HG03280 (cell line): ENCODE measurements at regions not wholly inside any gene's neighbourhood (a gene's known extent, or its start where the extent isn't known, plus 50 kb on each side); places are given as distances from the start of the nearest gene placed in this dataset.
A peak's percentile ranks its signal among the peaks of the same experiment; 100 is the strongest.
"Not testable (repeated sequence)": the region's sequence is repeated elsewhere in the genome, so short reads cannot be mapped to it uniquely, and the experiment has no call there.

Source experiments
- ATAC-seq: cut with Tn5 transposase; IDR thresholded peaks from one replicate; pipeline ENCODE4 v1.9.1; 2021; ENCODE audit warnings: mild to moderate bottlenecking, moderate library complexity; ENCODE audit not compliant: unreplicated experiment

DNA sequence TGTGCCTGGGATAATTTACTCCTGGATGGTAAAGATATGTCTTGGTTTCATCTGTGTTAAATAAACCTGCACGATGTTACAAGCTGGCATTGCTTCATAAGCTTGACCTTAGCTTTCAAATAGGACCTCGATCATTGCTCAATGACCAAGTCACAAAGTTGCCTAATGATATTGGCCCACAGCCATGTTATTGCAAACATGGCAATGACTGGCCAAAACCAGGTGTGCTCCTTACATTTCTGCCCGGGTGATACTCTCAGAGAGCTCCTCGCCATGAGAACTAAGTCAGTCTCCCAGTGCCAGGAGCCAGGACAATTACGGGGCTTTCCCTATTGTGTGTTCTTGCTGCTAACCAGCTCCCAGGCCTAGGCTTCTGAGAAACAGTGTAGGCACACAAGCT is 72.5 kb upstream of the CYP1B1 start:
- ATAC-seq, result no peak

DNA sequence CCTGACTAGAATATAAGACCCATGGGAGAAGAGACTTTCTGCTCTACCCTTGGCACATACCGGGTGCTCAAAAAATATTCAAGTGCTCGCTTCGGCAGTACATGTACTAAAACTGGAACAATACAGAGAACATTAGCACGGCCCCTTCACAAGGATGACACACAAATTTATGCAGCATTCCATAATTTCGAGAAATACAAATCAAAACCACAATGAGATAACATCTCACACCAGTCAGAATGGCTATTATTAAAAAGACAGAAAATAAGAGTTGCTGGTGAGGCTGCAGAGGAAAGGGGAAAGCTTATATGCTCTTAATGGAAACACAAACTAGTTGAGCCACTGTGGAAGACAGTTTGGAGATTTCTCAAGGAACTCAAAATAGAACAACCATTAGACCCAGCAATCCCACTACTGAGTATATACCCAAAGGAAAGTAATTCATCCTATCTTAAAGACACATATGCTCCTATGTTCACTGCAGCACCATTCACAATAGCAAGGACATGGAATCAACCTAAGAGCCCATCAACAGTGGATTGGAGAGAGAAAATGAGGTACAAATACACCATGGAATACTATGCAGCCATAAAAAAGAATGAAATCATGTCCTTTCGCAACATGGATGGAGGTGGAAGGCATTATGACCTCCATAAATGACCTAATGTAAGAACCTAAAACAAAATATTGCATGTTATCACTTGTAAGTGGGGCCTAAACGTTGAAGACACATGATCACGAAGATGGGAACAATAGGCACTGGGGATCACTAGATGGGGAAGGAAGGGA is 71.6 kb upstream of the CYP1B1 start:
- ATAC-seq, result peak; percentile 9

DNA sequence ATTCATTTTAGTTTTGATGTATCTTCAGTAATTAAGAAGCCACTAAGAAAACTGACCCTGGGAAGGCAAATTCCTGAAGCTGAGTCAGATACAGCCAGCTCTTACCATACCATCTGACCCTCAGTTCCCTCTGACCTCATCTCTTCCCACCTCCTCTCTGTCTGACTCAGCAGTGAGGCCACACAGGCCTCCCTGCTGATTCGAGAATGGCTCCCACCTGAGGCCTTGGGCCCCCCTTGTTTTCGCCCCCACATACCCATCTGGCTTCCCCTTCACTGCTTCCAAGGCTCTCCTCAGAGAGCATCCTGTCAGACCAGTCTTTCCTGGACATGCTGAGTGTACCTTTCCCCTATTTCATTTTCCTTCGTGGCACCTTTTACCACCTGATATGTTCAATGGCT is 71.0 kb upstream of the CYP1B1 start:
- ATAC-seq, result peak; percentile 81

GRCh38 chr2:38146275-38146906 is 70.4 kb upstream of the CYP1B1 start:
- peak; percentile 64 for ATAC-seq

DNA sequence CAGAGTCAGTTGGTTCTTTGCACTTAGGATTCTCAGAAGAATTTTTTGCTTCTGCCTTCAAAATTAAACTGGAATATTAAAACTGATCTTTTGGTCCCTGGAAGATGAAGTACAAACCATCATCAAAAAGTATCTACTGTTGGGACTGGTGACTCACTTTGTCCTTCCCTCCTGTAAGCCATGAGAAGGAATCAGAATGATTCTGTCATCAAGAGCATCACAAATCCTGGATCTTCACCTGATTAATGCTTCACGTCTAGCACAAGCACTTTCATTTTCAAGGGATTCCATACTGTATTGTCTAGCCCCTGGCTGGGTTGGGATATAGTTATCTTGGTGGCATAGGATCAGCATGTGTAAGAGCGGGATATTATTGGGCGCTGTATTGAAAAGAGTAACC is 69.3 kb upstream of the CYP1B1 start:
- no peak for ATAC-seq

DNA sequence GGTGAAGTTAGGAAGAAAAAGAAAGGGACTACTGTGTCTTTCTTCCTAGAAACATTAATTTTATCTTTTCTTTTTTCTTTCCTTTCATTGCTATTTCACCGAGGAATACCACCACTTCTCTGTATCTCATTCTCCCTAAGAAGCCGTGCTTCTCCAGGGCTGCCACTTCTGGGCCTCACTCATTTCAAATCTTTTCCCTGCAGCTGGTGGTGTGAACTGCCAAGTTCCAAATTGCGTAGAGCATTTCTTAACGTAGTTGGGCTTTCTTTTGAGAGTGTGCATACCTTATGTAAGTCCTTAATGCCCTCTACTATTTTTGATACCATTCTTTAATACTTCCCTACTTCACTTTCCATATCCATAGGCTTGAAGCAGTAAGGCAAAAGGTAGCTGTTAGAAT is 66.7 kb upstream of the CYP1B1 start:
- no peak for ATAC-seq

GRCh38 chr2:38141501-38141900 is 65.5 kb upstream of the CYP1B1 start:
- ATAC-seq, result no peak

DNA sequence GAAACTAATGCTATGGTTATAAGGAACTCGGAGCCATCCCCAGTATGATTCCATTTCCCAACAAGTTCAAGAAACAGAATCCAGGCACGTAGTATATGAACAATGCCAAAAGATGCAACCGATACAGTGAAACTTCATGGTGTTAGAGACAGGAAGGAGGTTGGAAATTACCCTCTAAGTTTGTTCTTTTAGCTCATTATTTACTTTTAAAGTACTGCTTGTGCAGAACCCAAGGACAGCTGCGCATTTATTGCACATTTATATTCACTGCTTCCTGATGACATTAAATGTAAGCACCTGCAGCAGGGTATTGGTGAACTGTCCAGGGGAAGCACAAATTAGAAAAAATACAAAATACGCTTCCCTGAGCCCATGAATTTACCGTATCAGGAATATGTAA is 63.0 kb upstream of the CYP1B1 start:
- no peak for ATAC-seq

DNA sequence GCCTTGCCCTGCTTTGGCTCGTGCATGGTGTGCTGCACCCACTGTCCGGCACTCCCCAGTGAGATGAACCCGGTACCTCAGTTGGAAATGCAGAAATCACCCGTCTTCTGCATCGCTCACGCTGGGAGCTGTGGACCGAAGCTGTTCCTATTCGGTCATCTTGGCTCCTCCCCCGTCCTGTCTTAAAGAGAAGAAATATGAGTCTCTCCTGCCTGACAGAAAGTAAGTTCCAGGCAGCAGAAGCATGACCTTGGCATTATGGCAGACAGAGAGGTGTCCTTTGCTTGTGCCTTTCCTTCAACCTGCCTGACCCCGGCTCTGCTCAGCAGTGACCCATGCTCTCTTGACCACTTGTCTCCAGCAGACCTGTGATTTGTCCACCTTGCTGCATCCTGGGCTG is 62.5 kb upstream of the CYP1B1 start:
- no peak for ATAC-seq

DNA sequence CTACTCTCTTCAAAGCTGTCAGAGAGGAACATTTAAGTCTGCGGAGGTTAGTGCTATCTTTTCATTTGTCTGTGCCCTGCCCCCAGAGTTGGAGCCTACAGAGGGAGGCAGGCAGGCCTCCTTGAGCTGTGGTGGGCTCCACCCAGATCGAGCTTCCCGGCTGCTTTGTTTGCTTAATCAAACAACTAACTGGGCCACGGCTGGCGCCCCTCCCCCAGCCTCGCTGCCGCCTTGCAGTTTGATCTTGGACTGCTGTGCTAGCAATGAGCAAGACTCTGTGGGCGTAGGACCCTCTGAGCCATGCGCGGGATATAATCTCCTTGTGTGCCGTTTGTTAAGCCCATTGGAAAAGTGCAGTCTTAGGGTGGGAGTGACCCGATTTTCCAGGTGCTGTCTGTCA is 62.0 kb upstream of the CYP1B1 start:
- ATAC-seq, result not testable (repeated sequence)

- ATAC-seq, result no peak
These were observed 55.7 kb upstream of the CYP1B1 start for GRCh38 chr2:38131676-38132075.

- ATAC-seq, result no peak
These were observed 54.9 kb upstream of the CYP1B1 start for GRCh38 chr2:38130876-38131275.

GRCh38 chr2:38129987-38130386 is 54.0 kb upstream of the CYP1B1 start:
- ATAC-seq, result no peak

- no peak for ATAC-seq
These were observed 53.5 kb upstream of the CYP1B1 start for GRCh38 chr2:38129481-38129880.

GRCh38 chr2:38128653-38129052 is 52.7 kb upstream of the CYP1B1 start:
- ATAC-seq, result no peak

DNA sequence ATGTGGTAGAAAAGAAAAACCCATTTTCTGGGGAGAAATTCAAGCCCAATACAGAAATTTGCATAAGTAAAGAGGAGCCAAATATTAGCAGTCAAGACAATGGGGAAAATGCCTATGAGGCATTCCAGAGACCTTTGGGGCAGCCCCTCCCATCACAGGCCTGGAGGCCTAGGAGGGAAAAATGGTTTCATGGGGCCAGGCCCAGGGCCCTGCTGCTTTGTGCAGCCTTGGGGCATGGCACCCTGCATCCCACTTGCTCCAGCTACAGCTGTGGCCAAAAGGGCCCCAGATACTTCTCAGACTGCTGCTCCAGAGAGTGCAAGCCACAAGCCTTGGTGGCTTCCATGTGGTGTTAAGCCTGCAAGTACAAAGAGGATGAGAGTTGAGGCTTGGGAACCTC is 51.3 kb upstream of the CYP1B1 start:
- no peak for ATAC-seq

DNA sequence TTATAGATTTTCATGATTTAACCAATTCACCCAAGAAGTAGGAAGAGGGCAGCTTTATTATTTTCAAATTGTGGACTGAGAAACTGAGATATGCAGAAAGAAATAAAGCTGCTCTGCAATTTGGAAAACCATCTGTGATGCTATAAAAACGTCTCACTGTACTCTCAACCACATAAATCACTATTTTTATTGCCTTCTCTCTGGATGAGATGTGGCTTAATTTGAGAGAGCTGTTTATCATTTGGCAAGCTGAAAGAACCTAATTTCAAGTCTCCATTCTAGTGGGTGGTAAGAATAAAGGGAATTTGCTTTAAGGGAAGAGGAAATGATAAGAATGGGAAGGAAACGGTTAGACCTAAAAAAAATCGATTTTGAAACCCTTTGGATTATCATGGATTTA is 49.9 kb upstream of the CYP1B1 start:
- no peak for ATAC-seq
